ENCODE measurements at regions not wholly inside any gene's neighbourhood (a gene's known extent, or its start where the extent isn't known, plus 50 kb on each side); places are given as distances from the start of the nearest gene placed in this dataset.
"Not testable (repeated sequence)": the region's sequence is repeated elsewhere in the genome, so short reads cannot be mapped to it uniquely, and the experiment has no call there.

DNA sequence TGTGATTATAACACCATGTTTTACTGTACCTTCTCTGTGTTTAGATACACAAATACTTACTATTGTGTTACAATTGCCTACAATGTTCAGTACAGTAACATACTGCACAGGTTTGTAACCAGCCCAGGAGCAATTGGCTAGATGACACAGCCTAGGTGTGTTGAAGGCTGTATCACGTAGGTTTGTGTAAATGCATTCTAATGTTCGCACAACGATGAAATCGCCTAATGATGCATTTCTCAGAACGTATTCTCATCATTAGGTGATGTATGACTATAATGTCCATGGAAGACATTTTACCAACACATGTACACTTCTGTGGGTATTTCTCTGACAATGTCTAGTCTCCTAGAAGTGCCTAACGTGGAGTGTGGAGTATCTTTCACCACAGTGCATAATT lies 165.9 kb upstream of the KLF7 start:
- DNase-seq, result no peak

DNA sequence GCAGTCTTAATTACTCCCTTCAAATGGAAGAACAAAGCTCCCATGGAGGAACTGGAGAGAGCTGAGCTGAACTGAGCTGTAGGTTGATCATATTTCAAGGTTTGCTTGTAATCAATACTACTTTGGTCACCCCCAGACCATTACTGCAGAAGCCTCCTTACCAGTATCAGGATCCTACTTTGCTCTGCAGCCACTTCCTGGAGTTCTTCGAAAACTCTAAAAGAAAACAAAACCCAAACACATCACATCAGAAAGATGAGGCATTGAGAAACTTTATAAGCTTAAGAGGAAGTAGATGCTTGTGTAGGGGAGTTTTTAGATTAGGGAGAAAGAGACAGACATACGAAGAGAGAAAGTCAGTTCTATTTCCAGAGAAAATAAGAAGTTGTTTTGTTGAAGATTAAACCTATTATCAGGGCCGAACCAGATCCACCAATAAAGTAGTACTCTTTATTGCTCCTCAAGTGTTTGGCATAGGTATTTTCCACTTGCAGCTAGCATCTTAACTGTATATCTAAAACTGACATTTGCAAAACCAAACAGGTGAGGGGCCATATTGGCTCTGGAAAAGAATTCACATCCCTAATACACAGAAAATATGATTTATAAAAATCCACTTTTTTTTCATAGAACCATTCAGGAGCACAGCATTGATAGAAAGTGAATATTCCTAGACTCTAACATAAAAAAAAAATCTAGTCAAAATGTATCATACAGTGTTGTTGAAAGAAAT lies 166.9 kb upstream of the KLF7 start:
- DNase-seq, result peak; percentile 59

DNA sequence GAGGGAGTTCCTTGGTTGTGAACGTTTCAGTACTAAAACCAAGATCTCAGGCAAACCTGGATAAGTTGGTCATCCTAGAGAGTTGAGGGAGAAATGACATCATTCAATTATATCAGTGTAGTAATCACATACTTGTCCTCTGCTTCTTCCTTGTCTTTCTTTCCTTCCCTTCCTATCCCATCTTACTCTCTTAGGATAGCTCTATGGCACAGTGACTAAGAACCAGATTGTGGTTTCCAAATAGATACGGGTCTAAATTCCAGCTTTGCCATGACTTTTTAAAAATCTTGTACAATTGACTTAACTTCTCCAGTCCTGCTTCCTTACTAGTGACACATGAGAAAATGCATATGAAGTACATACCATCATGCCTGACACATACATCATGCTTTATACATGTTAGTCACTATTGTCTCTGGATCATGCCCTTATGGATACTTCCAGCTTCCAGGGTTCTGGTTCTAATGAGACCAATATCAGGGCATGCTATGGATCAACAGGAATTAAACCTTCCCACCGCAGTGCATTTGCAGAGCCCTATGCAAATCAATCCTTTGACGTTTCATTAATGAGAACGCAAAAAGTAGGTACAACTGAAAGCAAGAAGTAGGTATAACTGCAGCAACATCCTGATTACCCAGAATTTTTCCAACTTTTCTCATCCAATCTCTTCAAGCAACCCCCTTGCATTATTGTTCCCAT lies 168.0 kb upstream of the KLF7 start:
- no peak for DNase-seq

DNA sequence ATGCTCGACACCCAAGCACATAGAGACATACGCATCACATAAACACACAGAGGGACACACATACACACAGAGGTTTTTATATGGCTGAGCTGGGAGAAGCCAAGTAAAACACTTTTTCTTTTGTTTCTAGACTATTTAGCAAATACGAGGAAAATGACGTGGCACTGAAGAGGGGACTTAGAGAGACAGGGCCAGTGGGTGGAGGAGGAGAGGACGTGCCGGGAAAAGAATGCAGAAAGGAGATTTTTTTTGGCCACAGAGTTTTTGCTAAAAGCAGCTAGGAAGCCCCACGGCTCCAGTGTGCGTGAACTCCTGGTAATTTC lies 168.5 kb upstream of the KLF7 start:
- DNase-seq, result peak; percentile 48

DNA sequence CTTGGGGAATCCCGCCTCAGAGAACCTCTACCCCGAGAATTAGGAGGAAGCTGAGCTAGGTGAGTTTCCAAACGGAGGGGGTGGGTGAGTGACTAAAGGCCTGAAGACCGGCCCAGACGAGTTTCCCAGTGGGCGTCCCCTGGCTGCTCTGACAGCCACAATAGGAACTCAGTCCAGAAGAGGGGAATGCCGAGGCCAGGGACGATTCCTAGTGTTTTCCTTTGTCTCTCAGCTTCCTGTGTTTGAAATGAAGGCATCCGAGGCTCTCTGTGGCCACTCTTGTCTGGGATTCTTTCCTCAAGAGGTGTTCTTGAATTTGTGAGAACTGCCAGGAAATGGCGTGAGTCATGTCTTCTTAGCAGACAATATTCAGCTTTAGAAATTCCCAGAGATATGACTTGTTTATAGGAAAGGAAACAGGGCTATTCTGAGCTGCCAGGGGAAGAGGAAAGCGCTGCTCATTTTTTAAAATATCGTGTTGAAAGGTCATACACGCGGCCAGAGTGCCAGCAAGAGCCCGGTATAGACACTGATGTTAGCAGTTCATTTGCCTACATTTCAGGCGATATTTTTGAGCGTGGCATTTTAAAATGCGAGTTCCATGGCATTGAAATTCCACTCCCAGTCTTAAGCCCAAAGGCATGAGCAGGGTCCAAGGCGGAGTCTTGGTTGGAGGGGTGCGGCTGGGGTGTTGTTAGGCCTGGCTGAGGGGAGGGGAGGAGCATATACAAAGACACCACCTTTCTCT lies 169.1 kb upstream of the KLF7 start:
- peak; percentile 52 for DNase-seq

DNA sequence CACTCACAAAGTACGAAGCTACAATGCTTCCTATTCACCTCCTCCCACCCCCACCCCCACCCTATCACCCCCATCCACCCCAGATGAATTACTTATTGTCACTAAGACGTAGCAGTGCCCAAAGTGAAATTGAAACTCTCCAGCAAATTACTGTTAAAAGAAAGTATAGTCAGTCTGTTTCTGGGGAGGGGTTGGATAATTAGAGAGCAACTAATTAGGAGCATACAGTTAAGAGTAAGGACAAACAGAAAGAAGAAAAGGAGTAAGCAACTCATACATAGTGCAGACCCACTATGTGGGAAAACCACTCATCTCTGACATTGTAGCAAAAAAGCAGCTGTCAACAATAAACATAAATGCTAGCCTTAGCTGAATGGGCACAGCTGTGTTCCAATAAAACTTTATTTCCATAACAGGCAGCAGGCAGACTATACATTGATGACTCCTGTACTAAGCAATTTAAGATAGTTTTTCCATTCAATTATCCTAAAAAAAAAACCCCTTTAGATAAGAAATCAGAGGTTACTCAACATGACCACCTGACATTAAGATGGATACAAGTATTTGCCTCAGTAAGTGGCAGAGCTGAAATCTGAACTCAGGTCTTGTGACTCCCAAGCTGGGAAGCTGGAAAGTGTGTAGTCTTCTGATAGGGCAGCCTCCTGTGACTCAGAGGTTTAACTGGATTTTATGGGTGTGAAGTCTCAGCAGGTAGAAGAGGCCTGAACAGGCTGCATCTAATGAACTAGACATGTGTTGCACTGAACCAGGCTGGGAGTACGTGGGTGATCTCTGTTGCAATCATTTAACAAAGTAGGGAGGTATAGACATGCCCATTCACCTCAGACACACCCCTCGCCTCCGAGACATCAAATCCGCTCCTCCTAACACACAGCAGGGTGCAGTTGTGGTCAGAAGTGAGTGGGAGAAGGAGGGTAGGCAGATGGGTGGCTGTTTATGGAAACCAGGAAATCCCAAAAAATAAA lies 171.8 kb upstream of the KLF7 start:
- DNase-seq, result peak; percentile 48

DNA sequence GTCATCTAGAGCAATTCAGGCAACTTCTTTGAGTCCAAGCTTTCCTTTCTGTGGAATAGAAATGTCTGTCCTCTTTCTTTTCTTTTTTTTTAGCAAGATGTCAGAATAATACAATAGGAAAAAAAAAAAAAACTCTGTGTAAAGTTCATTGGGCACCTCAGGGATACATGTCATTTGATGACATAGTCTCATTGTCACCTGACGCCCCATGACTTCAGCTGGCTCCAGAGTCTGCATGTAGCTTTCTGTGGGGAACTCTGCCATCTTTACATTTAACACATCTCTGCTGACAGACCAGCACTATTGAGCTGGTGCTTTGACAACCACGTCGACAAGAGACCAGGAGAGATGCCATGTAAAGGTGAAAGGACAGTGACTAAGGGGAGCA lies 172.5 kb upstream of the KLF7 start:
- DNase-seq, result no peak

DNA sequence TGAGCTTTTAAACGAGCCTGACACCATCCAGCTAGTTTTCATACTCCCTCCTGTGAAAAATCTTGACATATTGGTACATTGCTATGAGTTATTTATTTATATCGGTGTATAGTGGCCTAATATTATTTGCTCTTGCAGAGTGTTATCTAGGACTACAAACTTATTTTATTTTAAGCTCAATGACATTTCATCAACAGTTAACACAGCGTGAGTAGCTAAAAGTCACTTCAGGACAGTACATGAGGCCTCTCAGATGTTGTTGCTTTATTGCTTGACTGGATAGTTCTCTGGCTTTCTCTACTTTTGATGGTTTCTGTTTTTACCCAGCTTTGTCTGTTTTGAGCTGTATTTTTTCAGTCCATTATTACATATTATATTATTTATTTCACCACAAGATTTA lies 172.9 kb upstream of the KLF7 start:
- no peak for DNase-seq

DNA sequence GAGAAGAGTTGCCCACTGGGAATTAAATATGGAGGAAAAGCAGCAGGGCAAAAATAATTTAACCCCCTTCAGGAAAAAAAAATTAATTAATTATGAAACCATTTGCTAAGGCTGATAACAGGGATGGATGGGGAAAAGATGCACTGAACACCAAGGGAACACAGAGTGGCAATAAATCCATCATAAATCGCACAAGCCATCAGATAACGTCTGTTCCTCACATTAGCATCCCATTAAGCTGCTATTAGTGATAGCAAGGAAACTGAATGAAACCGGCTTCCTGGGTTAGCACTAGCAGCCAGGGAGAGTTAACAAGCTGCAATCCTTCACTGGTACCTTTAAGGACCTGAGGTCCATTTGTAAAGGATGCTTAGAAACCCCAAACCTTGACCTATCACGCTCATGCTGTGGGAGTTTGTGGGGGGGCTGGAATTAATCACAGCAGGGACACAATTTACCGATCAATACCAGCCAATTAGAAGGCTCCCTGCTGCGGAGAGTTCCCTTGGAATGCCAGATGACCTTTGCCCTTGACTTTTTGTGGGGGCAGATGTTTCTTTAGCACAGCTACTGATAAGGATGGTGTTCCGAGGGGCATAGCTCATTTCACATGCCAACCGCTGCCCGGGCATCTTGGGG lies 175.5 kb upstream of the KLF7 start:
- no peak for DNase-seq

DNA sequence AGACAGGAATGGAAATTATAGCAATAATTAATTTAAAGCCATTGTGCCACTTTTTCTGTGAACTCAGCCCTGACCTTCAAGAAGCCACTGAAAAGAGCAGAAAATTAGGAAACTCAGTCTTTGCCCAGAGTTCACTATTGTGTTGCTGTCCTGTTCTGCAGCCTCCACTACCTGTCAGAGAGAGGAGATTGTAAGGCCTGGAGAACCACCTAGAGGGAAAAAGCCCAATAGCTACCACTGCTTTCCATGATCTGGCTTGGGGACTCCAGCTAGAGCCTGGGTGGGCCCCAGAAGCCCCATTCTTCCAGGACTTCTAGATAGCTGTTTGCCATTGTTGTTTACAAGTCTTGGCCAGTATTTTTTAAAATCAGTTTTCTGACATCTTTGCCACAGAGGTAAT lies 176.1 kb upstream of the KLF7 start:
- no peak for DNase-seq

DNA sequence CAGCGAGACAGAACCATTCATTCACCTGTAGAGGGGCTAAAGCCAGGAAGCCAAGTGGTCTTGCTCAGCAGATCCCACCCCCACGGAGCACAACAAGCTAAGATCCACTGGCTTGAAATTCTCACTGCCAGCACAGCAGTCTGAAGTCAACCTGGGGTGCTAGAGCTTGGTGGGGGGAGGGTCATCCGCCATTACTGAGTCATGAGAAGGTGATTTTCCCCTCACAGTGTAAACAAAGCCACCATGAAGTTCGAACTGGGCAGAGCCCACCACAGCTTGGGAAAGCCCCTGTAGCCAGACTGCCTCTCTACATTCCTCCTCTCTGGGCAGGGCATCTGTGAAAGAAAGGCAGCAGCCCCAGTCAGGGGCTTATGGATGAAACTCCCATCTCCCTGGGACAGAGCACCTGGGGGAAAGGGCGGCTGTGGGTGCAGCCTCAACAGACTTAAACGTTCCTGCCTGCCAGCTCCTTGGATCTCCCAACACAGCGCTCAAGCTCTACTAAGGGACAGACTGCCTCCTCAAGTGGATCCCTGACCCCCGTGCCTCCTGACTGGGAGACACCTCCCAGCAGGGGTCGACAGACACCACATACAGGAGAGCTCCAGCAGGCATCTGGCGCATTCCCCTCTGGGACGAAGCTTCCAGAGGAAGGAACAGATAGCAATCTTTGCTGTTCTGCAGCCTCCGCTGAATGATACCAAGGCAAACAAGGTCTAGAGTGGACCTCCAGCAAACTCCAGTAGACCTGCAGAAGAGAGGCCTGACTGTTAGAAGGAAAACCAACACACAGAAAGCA lies 179.0 kb upstream of the KLF7 start:
- not testable (repeated sequence) for DNase-seq

DNA sequence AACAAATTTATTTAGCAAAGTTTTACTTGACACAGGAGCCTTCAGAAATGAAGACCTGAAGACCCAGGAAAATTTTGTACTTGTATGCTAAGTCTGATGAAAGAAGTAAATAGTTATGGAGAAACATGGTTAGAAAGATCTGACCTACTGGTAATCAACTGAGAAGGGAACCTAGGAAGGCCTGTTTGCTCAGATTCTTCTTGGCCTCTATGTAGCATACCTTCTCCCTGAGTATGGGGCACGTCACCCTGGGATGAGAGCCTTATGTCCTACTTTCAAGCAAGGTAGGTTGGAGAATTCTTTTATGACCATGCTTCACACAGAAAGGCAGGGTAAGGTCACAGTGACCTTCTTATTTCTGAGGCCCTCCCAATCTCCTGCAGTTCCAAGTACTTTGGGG lies 178.6 kb upstream of the CREB1 start:
- no peak for DNase-seq

DNA sequence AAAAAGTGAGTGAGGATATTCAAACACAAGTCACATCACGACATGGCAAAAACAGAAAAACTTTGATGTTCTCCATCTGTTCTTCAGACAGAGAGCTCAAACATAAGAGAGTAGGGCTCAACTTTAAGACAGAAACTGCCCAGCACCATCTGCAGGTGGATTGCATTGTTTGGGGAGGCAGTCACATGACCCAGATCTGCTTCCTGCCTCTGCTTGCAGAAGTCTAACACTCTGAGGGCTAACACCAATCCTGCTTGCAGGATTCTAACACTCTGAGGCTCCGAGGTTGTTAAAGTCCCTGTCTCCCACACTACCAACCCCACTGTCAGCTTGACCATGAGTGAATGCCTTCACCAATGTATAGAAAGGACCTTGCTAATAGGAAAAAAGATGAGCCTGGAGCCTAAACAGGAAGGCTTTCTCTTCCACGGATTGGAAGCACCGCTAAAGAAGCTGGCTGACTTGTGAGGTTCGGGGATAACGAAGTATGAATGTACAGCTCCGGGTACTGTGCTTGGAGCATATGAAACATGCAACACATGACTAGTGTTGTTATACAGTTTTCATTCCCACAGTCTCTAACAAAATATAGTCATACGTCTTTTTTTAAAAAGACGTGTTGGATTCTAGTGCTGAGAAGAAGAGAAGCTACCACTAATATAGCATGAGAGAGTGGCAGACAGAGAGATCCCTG lies 176.6 kb upstream of the CREB1 start:
- DNase-seq, result no peak

DNA sequence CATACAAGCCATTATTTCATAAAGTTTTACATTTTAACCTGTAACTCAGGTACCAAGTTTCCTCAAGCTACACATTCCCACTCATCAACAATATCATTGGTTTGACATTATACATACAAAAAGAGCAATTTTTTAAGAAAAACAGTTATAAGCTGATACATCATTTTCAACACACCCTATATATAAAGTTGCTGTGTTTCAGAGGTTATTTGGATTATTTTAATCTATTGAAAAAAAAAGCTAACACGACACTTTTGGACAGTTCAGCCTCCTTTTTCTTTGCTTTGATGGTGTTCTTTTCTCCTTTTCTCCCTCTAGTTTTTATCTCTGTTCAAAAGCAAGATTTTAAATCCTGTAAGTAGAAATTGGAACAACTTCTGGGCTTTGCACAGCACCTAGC lies 175.9 kb upstream of the CREB1 start:
- no peak for DNase-seq

DNA sequence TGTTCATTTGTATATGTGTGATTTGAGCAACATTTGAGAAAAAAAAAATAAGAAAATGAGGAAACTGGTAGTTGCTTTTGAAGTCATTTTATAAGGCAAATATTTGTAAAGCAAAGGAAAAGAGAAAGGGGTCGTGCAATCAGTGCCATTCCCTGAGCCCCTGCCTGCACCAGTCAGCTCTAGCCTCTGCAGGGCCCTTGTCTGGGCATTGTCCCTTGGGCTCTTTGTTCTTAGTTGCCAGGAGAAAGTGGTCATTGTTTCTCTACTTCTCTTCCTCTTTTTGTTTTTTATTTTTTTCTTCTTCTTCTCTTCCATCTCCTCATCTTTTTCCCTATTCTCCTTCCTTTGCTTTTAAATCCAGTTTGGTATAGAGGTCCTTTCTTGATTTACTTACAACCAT lies 175.3 kb upstream of the CREB1 start:
- DNase-seq, result no peak

DNA sequence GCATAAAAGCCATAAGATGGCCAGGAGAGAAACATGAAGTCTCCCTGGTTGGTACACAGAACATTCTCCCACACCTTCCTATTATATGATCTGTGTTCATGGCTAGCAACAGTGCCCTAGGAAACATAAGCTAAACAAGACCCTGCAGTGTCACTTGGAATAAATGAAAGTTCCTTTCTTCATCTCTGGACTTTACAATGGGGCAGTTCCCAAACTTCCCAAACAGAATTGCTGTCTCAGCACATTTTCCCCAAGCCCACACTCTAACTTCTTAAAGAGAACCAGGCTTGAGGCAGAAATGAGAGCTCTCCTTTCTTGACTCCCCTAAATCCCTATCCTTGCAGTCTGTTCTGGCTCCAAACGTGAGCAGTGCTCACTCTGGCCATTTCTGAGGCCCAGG lies 173.2 kb upstream of the CREB1 start:
- DNase-seq, result no peak

DNA sequence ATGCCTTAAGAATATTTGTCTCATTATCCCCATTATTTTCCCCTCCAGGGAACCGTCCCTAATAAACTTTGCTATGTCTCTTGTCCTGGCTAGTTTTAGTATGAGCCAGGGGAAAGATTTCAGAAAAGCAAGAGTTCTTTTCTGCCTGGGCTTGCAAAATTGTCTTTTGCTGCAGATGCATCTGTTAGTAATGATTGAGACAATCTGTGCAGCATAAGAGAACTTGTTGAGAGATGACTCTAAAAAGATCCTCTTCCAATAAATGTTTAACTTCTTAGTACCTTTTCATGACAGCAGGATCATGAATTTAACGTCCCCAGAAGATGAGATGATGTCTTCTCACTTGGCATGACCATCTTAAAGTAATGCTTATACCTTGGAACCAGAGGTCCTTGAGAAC lies 172.5 kb upstream of the CREB1 start:
- DNase-seq, result no peak

DNA sequence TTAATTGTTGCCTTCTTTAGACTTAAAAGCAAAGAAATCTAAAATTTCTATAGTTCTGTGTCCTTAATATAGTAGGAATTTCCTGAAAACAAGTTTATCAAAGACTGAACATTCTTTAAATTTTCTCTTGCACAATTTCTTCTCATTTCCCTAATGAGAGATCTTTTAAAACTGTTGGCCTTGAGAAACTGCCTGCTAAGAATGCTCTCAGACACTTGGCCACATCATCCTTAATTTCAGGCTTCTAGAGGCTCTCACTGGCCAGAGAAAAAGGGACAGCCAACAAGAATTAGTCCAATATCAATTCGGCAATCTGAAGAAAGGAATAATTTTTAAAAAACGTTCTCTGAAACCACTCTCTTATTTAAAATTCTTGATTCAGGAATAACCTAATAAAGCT lies 167.0 kb upstream of the CREB1 start:
- DNase-seq, result no peak

DNA sequence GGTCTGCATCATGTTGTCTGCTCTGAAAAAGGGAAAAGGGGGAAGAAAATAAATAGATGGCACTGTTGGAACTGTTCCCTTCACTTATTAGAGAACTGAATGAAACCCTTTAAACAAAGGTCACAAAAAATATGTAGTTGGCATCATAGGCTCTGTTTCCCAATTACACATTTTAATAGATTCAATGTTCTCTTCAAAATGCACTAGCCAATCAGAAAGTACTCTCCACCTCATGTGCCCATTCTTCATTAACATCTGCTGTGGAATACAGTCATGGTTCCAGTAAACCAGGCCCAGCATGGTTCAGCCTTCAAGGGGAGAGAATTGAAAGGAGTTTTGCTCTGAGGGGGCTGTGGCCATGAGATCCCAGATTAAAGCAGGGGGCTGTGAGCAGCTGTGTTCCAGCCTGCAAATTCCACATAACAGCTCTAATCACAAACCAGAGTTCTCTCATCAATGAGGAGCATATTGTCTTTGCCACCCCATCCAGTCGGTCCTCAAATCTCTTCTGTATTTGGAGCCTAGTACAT lies 165.9 kb upstream of the CREB1 start:
- DNase-seq, result no peak

DNA sequence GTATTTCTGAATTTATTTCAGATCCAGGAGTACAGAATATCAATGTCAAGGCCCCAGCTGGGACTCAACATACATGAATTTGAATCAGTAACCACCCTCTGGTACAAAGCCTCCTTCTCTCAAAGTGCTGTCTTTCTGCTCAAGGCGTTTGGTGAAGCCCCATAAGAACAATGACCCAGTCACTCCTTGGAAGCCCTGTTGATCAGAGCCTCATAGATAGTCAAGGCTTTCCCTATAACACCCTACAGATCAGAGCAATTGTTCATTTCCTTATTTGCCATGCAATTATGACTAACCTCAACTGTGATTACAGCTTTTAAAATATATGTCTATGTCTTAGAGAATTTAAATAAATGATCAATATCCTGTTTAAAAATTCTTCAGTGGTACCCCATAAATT lies 159.1 kb upstream of the CREB1 start:
- DNase-seq, result no peak

DNA sequence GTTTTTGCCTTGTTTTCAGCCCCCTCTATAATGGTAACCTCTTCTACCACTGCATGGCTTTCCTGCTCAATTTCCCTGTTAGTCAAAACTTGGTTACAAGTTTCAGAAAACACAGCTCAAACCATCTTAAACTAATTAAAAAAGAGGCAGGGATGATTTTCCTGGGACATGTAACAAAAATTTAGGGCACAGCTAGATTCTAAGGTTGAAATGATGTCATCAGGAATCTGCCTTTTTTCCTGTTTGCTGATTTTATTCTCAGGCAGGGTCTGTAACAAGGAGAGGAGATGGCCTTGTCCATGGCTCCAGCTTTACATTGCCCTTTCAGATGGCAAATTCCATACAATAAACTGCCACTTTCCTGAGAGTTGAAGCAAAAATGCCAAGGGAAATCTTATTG lies 157.9 kb upstream of the CREB1 start:
- no peak for DNase-seq
